Breast epithelium (tissue), 3 donors: ENCODE measurements at regions not wholly inside any gene's neighbourhood (a gene's known extent, or its start where the extent isn't known, plus 50 kb on each side); places are given as distances from the start of the nearest gene placed in this dataset.

Experiments used
- CTCF ChIP-seq, 3 donors: fragments of 450-650 bp; IDR thresholded peaks; one replicate each; pipeline ENCODE4 v1.5.1; 2016 to 2017; ENCODE audit warnings: antibody characterized with exemption in 3 of 3, mild to moderate bottlenecking in 3 of 3, moderate library complexity in 3 of 3
- POLR2A ChIP-seq: fragments of 450-650 bp; IDR thresholded peaks from one replicate; pipeline ENCODE4 v1.6.1; 2016; ENCODE audit warnings: antibody characterized with exemption, mild to moderate bottlenecking, moderate library complexity

DNA sequence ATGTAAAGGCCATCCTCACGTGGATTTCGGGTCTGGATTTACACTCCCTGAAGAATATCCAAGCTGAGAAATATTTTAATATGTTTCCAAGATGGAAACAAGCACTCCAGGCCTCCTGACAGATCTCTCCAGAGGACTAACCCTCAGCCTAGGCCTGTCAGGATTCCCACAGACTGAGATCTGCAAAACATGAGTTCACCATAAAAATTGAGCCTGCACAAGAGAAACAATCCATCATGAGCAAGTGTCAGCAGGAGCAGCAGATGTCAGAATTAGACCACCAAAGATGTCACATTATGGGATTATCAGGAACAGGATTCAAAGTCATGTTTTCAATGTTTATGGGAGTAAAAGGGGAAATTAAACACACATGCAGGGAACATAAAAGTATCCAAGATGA, 191.3 kb downstream of the TFCP2L1 start:
- TF ChIP-seq CTCF (IDR thresholded peaks at IDR 0.05), result no peak
- TF ChIP-seq POLR2A, result no peak
